CD4-positive, alpha-beta T cell treated with Interleukin-17A for 4 hours (primary cell): ENCODE measurements at regions not wholly inside any gene's neighbourhood (a gene's known extent, or its start where the extent isn't known, plus 50 kb on each side); places are given as distances from the start of the nearest gene placed in this dataset.

Source experiments
- DNase-seq: peaks from one replicate; pipeline ENCODE4 v3.0.0-alpha.2; 2020; ENCODE audit warnings: mixed read lengths

- DNase-seq = no peak
Measured at GRCh38 chr14:53601409-53601808, 355.2 kb downstream of the BMP4 start.

- DNase-seq = no peak
Measured at GRCh38 chr14:53599221-53599945, 357.2 kb downstream of the BMP4 start.

GRCh38 chr14:53596853-53597525 is 359.6 kb downstream of the BMP4 start:
- DNase-seq = no peak

- DNase-seq = no peak
Measured at GRCh38 chr14:53591816-53592215, 364.8 kb downstream of the BMP4 start.

- DNase-seq = no peak
Measured at GRCh38 chr14:53581504-53581903, 375.1 kb downstream of the BMP4 start.

- no peak for DNase-seq
Measured at GRCh38 chr14:53571641-53572328, 384.8 kb downstream of the BMP4 start.

GRCh38 chr14:53570411-53571387 is 385.9 kb downstream of the BMP4 start:
- DNase-seq = no peak

- DNase-seq = no peak
Measured at GRCh38 chr14:53569446-53569845, 387.2 kb downstream of the BMP4 start.

- DNase-seq = no peak
Measured at GRCh38 chr14:53567236-53567780, 389.3 kb downstream of the BMP4 start.

- DNase-seq = no peak
Measured at GRCh38 chr14:53564870-53565269, 391.8 kb downstream of the BMP4 start.

- no peak for DNase-seq
Measured at GRCh38 chr14:53563628-53564027, 393.0 kb downstream of the BMP4 start.

GRCh38 chr14:53553221-53553620 is 400.1 kb upstream of the DDHD1 start:
- DNase-seq = no peak

- DNase-seq = no peak
Measured at GRCh38 chr14:53551862-53552261, 398.7 kb upstream of the DDHD1 start.

GRCh38 chr14:53550776-53551175 is 397.7 kb upstream of the DDHD1 start:
- DNase-seq = no peak

GRCh38 chr14:53549956-53550355 is 396.8 kb upstream of the DDHD1 start:
- no peak for DNase-seq

GRCh38 chr14:53547593-53547992 is 394.5 kb upstream of the DDHD1 start:
- DNase-seq = no peak

- no peak for DNase-seq
Measured at GRCh38 chr14:53545217-53545616, 392.1 kb upstream of the DDHD1 start.

GRCh38 chr14:53542732-53543131 is 389.6 kb upstream of the DDHD1 start:
- no peak for DNase-seq

GRCh38 chr14:53541411-53541810 is 388.3 kb upstream of the DDHD1 start:
- no peak for DNase-seq

GRCh38 chr14:53539489-53540126 is 386.5 kb upstream of the DDHD1 start:
- peak; percentile 28 for DNase-seq

- DNase-seq = no peak
Measured at GRCh38 chr14:53538316-53538881, 385.3 kb upstream of the DDHD1 start.
